Hepatocyte (in vitro differentiated cells): ENCODE measurements at regions not wholly inside any gene's neighbourhood (a gene's known extent, or its start where the extent isn't known, plus 50 kb on each side); places are given as distances from the start of the nearest gene placed in this dataset.

ENCODE experiments used
- CTCF ChIP-seq: fragments of 200-600 bp; sonication (generic); IDR thresholded peaks from 2 replicates; pipeline ENCODE4 v1.5.1; 2016; ENCODE audit warnings: antibody characterized with exemption, mild to moderate bottlenecking; ENCODE audit not compliant: poor library complexity
- EZH2 ChIP-seq: fragments of 200-600 bp; sonication (generic); IDR thresholded peaks from 2 replicates; pipeline ENCODE4 v1.6.1; 2016; ENCODE audit warnings: antibody characterized with exemption, mild to moderate bottlenecking, borderline replicate concordance

GRCh38 chr12:127536833-127537428, 730.0 kb upstream of the TMEM132C start:
- TF ChIP-seq CTCF (no peak), EZH2 (no peak)
